HL-60 (cell line): ENCODE measurements at regions not wholly inside any gene's neighbourhood (a gene's known extent, or its start where the extent isn't known, plus 50 kb on each side); places are given as distances from the start of the nearest gene placed in this dataset.
"Not testable (repeated sequence)": the region's sequence is repeated elsewhere in the genome, so short reads cannot be mapped to it uniquely, and the experiment has no call there.

Source experiments
- DNase-seq, 2 experiments: peaks; one replicate each; pipeline ENCODE4 v3.0.0-alpha.2; 2010 to 2020; ENCODE audit warnings: low read depth in 1 of 2, low spot score in 1 of 2
- H3K27ac ChIP-seq: fragments of 250-450 bp; sonication (Bioruptor Pico); replicated peaks from 2 replicates; pipeline ENCODE4 v1.5.1; 2020; ENCODE audit warnings: mild to moderate bottlenecking, moderate library complexity
- H3K27me3 ChIP-seq: fragments of 250-450 bp; sonication (Bioruptor Pico); 2 replicates; pipeline ENCODE4 v1.5.1; 2021; ENCODE audit warnings: mild to moderate bottlenecking, moderate library complexity; ENCODE audit not compliant: insufficient read depth, poor library complexity, severe bottlenecking
- H3K4me3 ChIP-seq: replicated peaks from 2 replicates; pipeline ENCODE4 v1.5.1; 2011; ENCODE audit warnings: mild to moderate bottlenecking, control low read depth, low read length; ENCODE audit not compliant: insufficient read depth
- GABPA ChIP-seq: IDR thresholded peaks from 2 replicates; pipeline ENCODE4 v1.6.1; 2012; ENCODE audit warnings: low read depth
- POLR2AphosphoS5 ChIP-seq: IDR thresholded peaks from 2 replicates; pipeline ENCODE4 v1.6.1; 2012; ENCODE audit warnings: low read depth
- SPI1 ChIP-seq: IDR thresholded peaks from 2 replicates; pipeline ENCODE4 v1.6.1; 2012; ENCODE audit warnings: low read depth, mild to moderate bottlenecking, borderline replicate concordance
- TF ChIP-seq, protein P1 (sequence below): IDR thresholded peaks from one replicate; pipeline ENCODE4 v1.5.1; 2011; ENCODE audit warnings: low read length, control low read depth, inconsistent platforms; ENCODE audit not compliant: insufficient read depth
- TF ChIP-seq, protein P2 (sequence below): IDR thresholded peaks from 2 replicates; pipeline ENCODE4 v1.6.1; 2012; ENCODE audit warnings: low read depth; ENCODE audit not compliant: insufficient replicate concordance

DNA sequence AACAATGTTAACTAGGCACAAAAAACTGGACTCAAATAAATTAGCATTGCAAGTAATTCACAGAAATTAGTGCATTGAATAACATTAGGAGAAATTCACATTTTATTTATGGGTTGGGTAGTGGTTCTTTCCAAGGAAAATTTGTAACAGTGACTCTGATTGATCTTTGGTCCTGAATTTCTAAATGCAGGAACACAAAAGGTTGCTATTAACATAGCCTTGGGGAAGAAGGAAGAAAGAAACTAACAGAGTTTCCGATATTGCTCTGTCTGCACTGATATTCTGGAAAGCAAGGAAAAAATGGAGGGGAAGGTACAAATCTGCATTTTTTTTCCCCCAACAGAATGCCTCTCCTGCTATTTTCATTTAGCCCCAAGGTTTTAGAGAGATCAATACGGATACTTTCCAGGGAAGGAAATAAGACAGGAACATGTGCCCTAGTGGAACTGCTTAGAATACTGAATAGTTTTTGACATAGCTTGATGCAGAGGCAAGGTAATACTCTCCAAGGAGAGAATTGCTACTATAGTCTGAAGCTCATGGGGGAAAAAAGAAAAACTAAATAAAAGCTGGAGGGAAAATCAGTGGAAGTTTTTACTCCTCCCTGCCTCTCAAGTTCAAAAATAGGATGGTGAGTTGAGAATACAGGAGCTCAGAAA, 490.1 kb downstream of the RAPGEF2 start:
- DNase-seq, result no peak
- H3K27me3 ChIP-seq, result no peaks in the 10 kb centered on the region
- no peak overlapping the region for H3K4me3 ChIP-seq
- no peak overlapping the region for H3K27ac ChIP-seq
- TF ChIP-seq, protein P1, sequence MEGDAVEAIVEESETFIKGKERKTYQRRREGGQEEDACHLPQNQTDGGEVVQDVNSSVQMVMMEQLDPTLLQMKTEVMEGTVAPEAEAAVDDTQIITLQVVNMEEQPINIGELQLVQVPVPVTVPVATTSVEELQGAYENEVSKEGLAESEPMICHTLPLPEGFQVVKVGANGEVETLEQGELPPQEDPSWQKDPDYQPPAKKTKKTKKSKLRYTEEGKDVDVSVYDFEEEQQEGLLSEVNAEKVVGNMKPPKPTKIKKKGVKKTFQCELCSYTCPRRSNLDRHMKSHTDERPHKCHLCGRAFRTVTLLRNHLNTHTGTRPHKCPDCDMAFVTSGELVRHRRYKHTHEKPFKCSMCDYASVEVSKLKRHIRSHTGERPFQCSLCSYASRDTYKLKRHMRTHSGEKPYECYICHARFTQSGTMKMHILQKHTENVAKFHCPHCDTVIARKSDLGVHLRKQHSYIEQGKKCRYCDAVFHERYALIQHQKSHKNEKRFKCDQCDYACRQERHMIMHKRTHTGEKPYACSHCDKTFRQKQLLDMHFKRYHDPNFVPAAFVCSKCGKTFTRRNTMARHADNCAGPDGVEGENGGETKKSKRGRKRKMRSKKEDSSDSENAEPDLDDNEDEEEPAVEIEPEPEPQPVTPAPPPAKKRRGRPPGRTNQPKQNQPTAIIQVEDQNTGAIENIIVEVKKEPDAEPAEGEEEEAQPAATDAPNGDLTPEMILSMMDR, result no peak
- TF ChIP-seq SPI1, result no peak
- TF ChIP-seq GABPA, result no peak
- TF ChIP-seq, protein P2, sequence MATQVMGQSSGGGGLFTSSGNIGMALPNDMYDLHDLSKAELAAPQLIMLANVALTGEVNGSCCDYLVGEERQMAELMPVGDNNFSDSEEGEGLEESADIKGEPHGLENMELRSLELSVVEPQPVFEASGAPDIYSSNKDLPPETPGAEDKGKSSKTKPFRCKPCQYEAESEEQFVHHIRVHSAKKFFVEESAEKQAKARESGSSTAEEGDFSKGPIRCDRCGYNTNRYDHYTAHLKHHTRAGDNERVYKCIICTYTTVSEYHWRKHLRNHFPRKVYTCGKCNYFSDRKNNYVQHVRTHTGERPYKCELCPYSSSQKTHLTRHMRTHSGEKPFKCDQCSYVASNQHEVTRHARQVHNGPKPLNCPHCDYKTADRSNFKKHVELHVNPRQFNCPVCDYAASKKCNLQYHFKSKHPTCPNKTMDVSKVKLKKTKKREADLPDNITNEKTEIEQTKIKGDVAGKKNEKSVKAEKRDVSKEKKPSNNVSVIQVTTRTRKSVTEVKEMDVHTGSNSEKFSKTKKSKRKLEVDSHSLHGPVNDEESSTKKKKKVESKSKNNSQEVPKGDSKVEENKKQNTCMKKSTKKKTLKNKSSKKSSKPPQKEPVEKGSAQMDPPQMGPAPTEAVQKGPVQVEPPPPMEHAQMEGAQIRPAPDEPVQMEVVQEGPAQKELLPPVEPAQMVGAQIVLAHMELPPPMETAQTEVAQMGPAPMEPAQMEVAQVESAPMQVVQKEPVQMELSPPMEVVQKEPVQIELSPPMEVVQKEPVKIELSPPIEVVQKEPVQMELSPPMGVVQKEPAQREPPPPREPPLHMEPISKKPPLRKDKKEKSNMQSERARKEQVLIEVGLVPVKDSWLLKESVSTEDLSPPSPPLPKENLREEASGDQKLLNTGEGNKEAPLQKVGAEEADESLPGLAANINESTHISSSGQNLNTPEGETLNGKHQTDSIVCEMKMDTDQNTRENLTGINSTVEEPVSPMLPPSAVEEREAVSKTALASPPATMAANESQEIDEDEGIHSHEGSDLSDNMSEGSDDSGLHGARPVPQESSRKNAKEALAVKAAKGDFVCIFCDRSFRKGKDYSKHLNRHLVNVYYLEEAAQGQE, result no peak
- TF ChIP-seq POLR2AphosphoS5, result no peak

DNA sequence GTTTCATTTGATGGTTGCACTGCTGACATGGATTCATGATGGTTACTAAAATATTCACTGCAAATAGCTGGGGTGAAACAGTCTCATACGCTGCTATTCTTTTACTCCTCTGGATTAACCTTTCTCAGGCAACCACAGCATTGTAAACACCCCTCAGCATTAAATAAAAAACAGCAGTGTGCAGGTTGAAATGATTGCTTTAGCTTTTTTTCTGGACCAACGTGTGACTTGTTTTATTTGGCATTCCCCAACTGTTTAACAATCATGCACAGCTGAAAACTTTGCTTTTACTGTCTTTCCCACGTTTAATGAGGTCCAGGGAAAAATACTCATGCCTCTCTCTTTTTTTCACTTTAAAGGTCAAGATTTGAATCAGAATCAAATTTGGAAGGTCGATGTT, 490.8 kb downstream of the RAPGEF2 start:
- no peak overlapping the region for H3K27ac ChIP-seq
- TF ChIP-seq SPI1 (no peak), GABPA (no peak)

DNA sequence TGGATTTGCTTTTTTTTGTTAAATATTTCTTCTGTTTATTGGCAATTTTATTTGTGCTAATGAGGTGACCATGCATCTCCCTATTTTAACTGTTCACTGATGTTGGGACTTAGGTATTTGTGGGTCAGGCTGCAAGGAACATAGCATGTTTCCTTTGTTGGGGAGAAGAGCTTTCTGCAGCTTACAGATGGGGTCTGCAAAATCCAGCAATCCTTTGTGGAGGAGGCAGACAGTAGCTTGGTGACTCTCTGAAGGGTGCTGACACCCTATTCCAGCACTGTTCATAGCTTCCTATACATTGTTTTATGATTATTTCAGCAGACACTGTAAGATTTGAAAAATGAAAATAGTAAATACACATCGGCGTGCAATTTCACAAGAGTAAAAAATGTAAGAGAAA, 491.7 kb downstream of the RAPGEF2 start:
- TF ChIP-seq SPI1, result no peak
- TF ChIP-seq, protein P2, result no peak
- TF ChIP-seq, protein P1, result no peak
- TF ChIP-seq GABPA, result no peak
- no peak for TF ChIP-seq POLR2AphosphoS5
- Histone ChIP-seq H3K27me3 (no peaks in the 10 kb centered on the region), H3K4me3 (no peak overlapping the region), H3K27ac (no peak overlapping the region)
- no peak for DNase-seq

More for the DNA sequence above, 490.8 kb downstream of the RAPGEF2 start:
- no peak for DNase-seq
- no peaks in the 10 kb centered on the region for H3K27me3 ChIP-seq
- H3K4me3 ChIP-seq, result no peak overlapping the region

DNA sequence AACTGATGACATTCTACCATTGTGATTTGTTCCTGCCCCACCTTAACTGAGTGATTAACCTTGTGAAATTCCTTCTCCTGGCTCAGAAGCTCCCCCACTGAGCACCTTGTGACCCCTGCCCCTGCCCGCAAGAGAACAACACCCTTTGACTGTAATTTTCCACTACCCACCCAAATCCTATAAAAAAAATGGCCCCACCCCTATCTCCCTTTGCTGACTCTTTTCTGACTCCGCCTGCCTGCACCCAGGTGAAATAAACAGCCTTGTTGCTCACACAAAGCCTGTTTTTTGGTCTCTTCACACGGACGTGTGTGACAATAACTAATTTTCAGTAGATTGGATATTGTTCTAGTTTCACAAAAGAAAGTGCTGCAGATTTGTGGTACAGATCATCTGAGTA, 492.2 kb downstream of the RAPGEF2 start:
- not testable (repeated sequence) for H3K27me3 ChIP-seq, DNase-seq, H3K4me3 ChIP-seq, H3K27ac ChIP-seq

DNA sequence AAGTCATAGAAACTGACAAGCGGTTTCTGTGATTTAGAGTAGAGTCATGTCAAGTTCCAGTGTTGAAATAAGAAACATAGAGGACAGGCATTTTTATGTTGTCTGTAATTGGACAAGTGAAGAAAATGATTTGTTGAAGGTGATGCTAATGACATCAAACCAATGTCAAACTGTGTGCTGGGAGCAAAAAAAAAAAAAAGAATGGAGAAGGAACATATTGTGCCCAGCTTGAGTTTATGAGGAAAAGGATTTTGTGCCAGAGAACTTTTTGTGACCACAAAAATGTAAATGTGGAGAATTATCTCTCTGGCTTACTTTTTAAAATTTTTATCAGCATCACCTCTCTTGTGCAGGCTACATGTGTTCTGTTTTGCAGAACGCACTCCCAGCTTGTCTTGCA, 495.7 kb downstream of the RAPGEF2 start:
- DNase-seq, result no peak
- Histone ChIP-seq H3K27ac (no peak overlapping the region), H3K27me3 (no peaks in the 10 kb centered on the region), H3K4me3 (no peak overlapping the region)
- no peak for TF ChIP-seq GABPA
- no peak for TF ChIP-seq SPI1
- TF ChIP-seq, protein P2, result no peak
- no peak for TF ChIP-seq POLR2AphosphoS5
- TF ChIP-seq, protein P1, result no peak
